Tibial nerve (tissue), 3 donors: ENCODE measurements at regions not wholly inside any gene's neighbourhood (a gene's known extent, or its start where the extent isn't known, plus 50 kb on each side); places are given as distances from the start of the nearest gene placed in this dataset.

Experiments used
- CTCF ChIP-seq, 5 experiments: fragments of 200-600 bp in 3 of 5; fragments of 450-650 bp in 2 of 5; sonication (generic) in 3 of 5; IDR thresholded peaks; one replicate each; pipeline ENCODE4 v1.5.1; 2016 to 2019; ENCODE audit warnings: antibody characterized with exemption in 5 of 5, mild to moderate bottlenecking in 3 of 5, moderate library complexity in 2 of 5
- POLR2A ChIP-seq, 2 donors: fragments of 450-650 bp; IDR thresholded peaks; one replicate each; pipeline ENCODE4 v1.6.1; 2017; ENCODE audit warnings: antibody characterized with exemption in 2 of 2, mild to moderate bottlenecking in 2 of 2, moderate library complexity in 2 of 2

GRCh38 chr2:225156853-225157451, 114.7 kb upstream of the DOCK10 start:
- TF ChIP-seq CTCF (IDR thresholded peaks at IDR 0.05) (no peak), POLR2A (IDR thresholded peaks at IDR 0.05) (no peak)
